PC-9 (cell line): ENCODE measurements at regions not wholly inside any gene's neighbourhood (a gene's known extent, or its start where the extent isn't known, plus 50 kb on each side); places are given as distances from the start of the nearest gene placed in this dataset.

Experiments used
- CTCF ChIP-seq: fragments of 200-600 bp; sonication (generic); conservative IDR thresholded peaks from 2 replicates; pipeline ENCODE4 v1.6.1; 2017; ENCODE audit warnings: mixed run types, antibody characterized with exemption, mild to moderate bottlenecking, moderate library complexity
- EZH2 ChIP-seq: fragments of 200-600 bp; sonication (generic); IDR thresholded peaks from 2 replicates; pipeline ENCODE4 v1.8.0; 2017; ENCODE audit warnings: antibody characterized with exemption, low read depth

- TF ChIP-seq EZH2 (no peak), CTCF (no peak)
Observed at GRCh38 chr6:170038251-170038650, 252.6 kb downstream of the DLL1 start.
